GM12873 (cell line): ENCODE measurements at regions not wholly inside any gene's neighbourhood (a gene's known extent, or its start where the extent isn't known, plus 50 kb on each side); places are given as distances from the start of the nearest gene placed in this dataset.

Experiments used
- CTCF ChIP-seq: IDR thresholded peaks from 2 replicates; pipeline ENCODE4 v1.5.1; 2012; ENCODE audit warnings: low read depth, mild to moderate bottlenecking, moderate library complexity, low read length, control low read depth; ENCODE audit not compliant: insufficient read depth; ENCODE audit errors: missing control alignments

- no peak for TF ChIP-seq CTCF
These were observed 713.3 kb downstream of the COL12A1 start for GRCh38 chr6:74492587-74492986.

- TF ChIP-seq CTCF, result no peak
These were observed 713.9 kb downstream of the COL12A1 start for GRCh38 chr6:74491844-74492374.

GRCh38 chr6:74482180-74482579 is 723.7 kb downstream of the COL12A1 start:
- TF ChIP-seq CTCF, result no peak

- no peak for TF ChIP-seq CTCF
These were observed 725.3 kb downstream of the COL12A1 start for GRCh38 chr6:74480561-74480960.

- TF ChIP-seq CTCF, result no peak
These were observed 725.9 kb downstream of the COL12A1 start for GRCh38 chr6:74479960-74480359.

- TF ChIP-seq CTCF, result no peak
These were observed 726.4 kb downstream of the COL12A1 start for GRCh38 chr6:74479420-74479819.

GRCh38 chr6:74467533-74468215 is 738.2 kb downstream of the COL12A1 start:
- no peak for TF ChIP-seq CTCF
